ENCODE measurements at regions not wholly inside any gene's neighbourhood (a gene's known extent, or its start where the extent isn't known, plus 50 kb on each side); places are given as distances from the start of the nearest gene placed in this dataset.

- no peaks in the 10 kb centered on the region for H3K4me1 ChIP-seq (ENCODE audit: insufficient read depth, low read length)
- ChIA-PET POLR2A (no interaction called here), CTCF (no interaction called here)
- H3K36me3 ChIP-seq (ENCODE audit: insufficient read depth, low read length), result no peaks in the 10 kb centered on the region
- H3K27ac Mint-ChIP-seq, result no peak overlapping the region
- H3K27me3 ChIP-seq (ENCODE audit: insufficient read depth, low read length, poor library complexity, severe bottlenecking), result no peaks in the 10 kb centered on the region
- no peaks in the 10 kb centered on the region for H3K9me3 ChIP-seq (ENCODE audit: low read length)
- no peak overlapping the region for H3K27ac ChIP-seq (ENCODE audit: low read depth, low read length)
- DNase-seq, result no peak
- no peaks in the 10 kb centered on the region for H3K27me3 Mint-ChIP-seq
- no peak overlapping the region for H3K4me3 Mint-ChIP-seq
- H3K36me3 Mint-ChIP-seq, result no peaks in the 10 kb centered on the region
- H3K4me1 Mint-ChIP-seq, result no peaks in the 10 kb centered on the region
- H3K4me3 ChIP-seq (ENCODE audit: low read length), result no peak overlapping the region
- peaks cover 2 to 9% (median 4%) of the 10 kb centered on the region in 5 donors for H3K9me3 Mint-ChIP-seq
Observed at GRCh38 chr2:187057466-187057865, 208.5 kb upstream of the ZSWIM2 start.

GRCh38 chr2:187056416-187057334 lies 207.7 kb upstream of the ZSWIM2 start:
- ChIA-PET POLR2A (no interaction called here), CTCF (no interaction called here)
- H3K27ac Mint-ChIP-seq, result no peak overlapping the region
- H3K27me3 Mint-ChIP-seq, result no peaks in the 10 kb centered on the region
- Histone ChIP-seq H3K9me3 (ENCODE audit: low read length) (no peaks in the 10 kb centered on the region), H3K4me1 (ENCODE audit: insufficient read depth, low read length) (no peaks in the 10 kb centered on the region), H3K36me3 (ENCODE audit: insufficient read depth, low read length) (no peaks in the 10 kb centered on the region), H3K27me3 (ENCODE audit: insufficient read depth, low read length, poor library complexity, severe bottlenecking) (no peaks in the 10 kb centered on the region), H3K27ac (ENCODE audit: low read depth, low read length) (no peak overlapping the region), H3K4me3 (ENCODE audit: low read length) (no peak overlapping the region)
- no peaks in the 10 kb centered on the region for H3K36me3 Mint-ChIP-seq
- no peak for DNase-seq
- peaks cover 2 to 10% (median 4%) of the 10 kb centered on the region in 5 donors for H3K9me3 Mint-ChIP-seq
- H3K4me1 Mint-ChIP-seq, result no peaks in the 10 kb centered on the region
- no peak overlapping the region for H3K4me3 Mint-ChIP-seq

- no peaks in the 10 kb centered on the region for H3K36me3 Mint-ChIP-seq
- Histone ChIP-seq H3K36me3 (ENCODE audit: insufficient read depth, low read length) (no peaks in the 10 kb centered on the region), H3K27ac (ENCODE audit: low read depth, low read length) (no peak overlapping the region), H3K9me3 (ENCODE audit: low read length) (no peaks in the 10 kb centered on the region), H3K27me3 (ENCODE audit: insufficient read depth, low read length, poor library complexity, severe bottlenecking) (no peaks in the 10 kb centered on the region), H3K4me3 (ENCODE audit: low read length) (no peak overlapping the region), H3K4me1 (ENCODE audit: insufficient read depth, low read length) (no peaks in the 10 kb centered on the region)
- H3K9me3 Mint-ChIP-seq, result peaks cover 2 to 12% (median 7%) of the 10 kb centered on the region in 5 donors
- DNase-seq, result no peak
- H3K27ac Mint-ChIP-seq, result no peak overlapping the region
- no peaks in the 10 kb centered on the region for H3K4me1 Mint-ChIP-seq
- ChIA-PET CTCF (no interaction called here), POLR2A (no interaction called here)
- H3K4me3 Mint-ChIP-seq, result no peak overlapping the region
- H3K27me3 Mint-ChIP-seq, result no peaks in the 10 kb centered on the region
Observed at GRCh38 chr2:187055463-187055862, 206.5 kb upstream of the ZSWIM2 start.

GRCh38 chr2:187054501-187055319 lies 205.7 kb upstream of the ZSWIM2 start:
- Mint-ChIP-seq H3K27me3 (no peaks in the 10 kb centered on the region), H3K27ac (no peak overlapping the region), H3K9me3 (peaks cover 2 to 12% (median 7%) of the 10 kb centered on the region in 5 donors), H3K4me1 (no peaks in the 10 kb centered on the region), H3K4me3 (no peak overlapping the region), H3K36me3 (no peaks in the 10 kb centered on the region)
- DNase-seq, result no peak
- Histone ChIP-seq H3K4me1 (ENCODE audit: insufficient read depth, low read length) (no peaks in the 10 kb centered on the region), H3K36me3 (ENCODE audit: insufficient read depth, low read length) (no peaks in the 10 kb centered on the region), H3K27me3 (ENCODE audit: insufficient read depth, low read length, poor library complexity, severe bottlenecking) (no peaks in the 10 kb centered on the region), H3K4me3 (ENCODE audit: low read length) (no peak overlapping the region), H3K9me3 (ENCODE audit: low read length) (no peaks in the 10 kb centered on the region), H3K27ac (ENCODE audit: low read depth, low read length) (no peak overlapping the region)
- ChIA-PET POLR2A (no interaction called here), CTCF (no interaction called here)

- Mint-ChIP-seq H3K9me3 (peaks cover 2 to 15% (median 7%) of the 10 kb centered on the region in 5 donors), H3K4me3 (no peak overlapping the region), H3K27ac (no peak overlapping the region), H3K36me3 (no peaks in the 10 kb centered on the region), H3K27me3 (no peaks in the 10 kb centered on the region), H3K4me1 (no peaks in the 10 kb centered on the region)
- H3K9me3 ChIP-seq (ENCODE audit: low read length), result no peaks in the 10 kb centered on the region
- H3K27ac ChIP-seq (ENCODE audit: low read depth, low read length), result no peak overlapping the region
- no peaks in the 10 kb centered on the region for H3K27me3 ChIP-seq (ENCODE audit: insufficient read depth, low read length, poor library complexity, severe bottlenecking)
- ChIA-PET CTCF (no interaction called here), POLR2A (no interaction called here)
- H3K4me3 ChIP-seq (ENCODE audit: low read length), result no peak overlapping the region
- no peak for DNase-seq
- no peaks in the 10 kb centered on the region for H3K4me1 ChIP-seq (ENCODE audit: insufficient read depth, low read length)
- no peaks in the 10 kb centered on the region for H3K36me3 ChIP-seq (ENCODE audit: insufficient read depth, low read length)
Observed at GRCh38 chr2:187051350-187051749, 202.4 kb upstream of the ZSWIM2 start.

GRCh38 chr2:187050409-187050998 lies 201.5 kb upstream of the ZSWIM2 start:
- no peak overlapping the region for H3K4me3 ChIP-seq (ENCODE audit: low read length)
- no peaks in the 10 kb centered on the region for H3K27me3 ChIP-seq (ENCODE audit: insufficient read depth, low read length, poor library complexity, severe bottlenecking)
- ChIA-PET POLR2A (no interaction called here), CTCF (no interaction called here)
- H3K27ac ChIP-seq (ENCODE audit: low read depth, low read length), result no peak overlapping the region
- H3K9me3 Mint-ChIP-seq, result peaks cover 2 to 15% (median 7%) of the 10 kb centered on the region in 5 donors
- H3K36me3 ChIP-seq (ENCODE audit: insufficient read depth, low read length), result no peaks in the 10 kb centered on the region
- H3K4me1 Mint-ChIP-seq, result no peaks in the 10 kb centered on the region
- H3K4me3 Mint-ChIP-seq, result no peak overlapping the region
- DNase-seq, result no peak
- no peaks in the 10 kb centered on the region for H3K27me3 Mint-ChIP-seq
- H3K9me3 ChIP-seq (ENCODE audit: low read length), result no peaks in the 10 kb centered on the region
- no peaks in the 10 kb centered on the region for H3K36me3 Mint-ChIP-seq
- H3K27ac Mint-ChIP-seq, result no peak overlapping the region
- no peaks in the 10 kb centered on the region for H3K4me1 ChIP-seq (ENCODE audit: insufficient read depth, low read length)

- H3K4me3 Mint-ChIP-seq, result no peak overlapping the region
- no peaks in the 10 kb centered on the region for H3K4me1 Mint-ChIP-seq
- Histone ChIP-seq H3K27ac (ENCODE audit: low read depth, low read length) (no peak overlapping the region), H3K4me3 (ENCODE audit: low read length) (no peak overlapping the region), H3K9me3 (ENCODE audit: low read length) (no peaks in the 10 kb centered on the region), H3K27me3 (ENCODE audit: insufficient read depth, low read length, poor library complexity, severe bottlenecking) (no peaks in the 10 kb centered on the region), H3K36me3 (ENCODE audit: insufficient read depth, low read length) (no peaks in the 10 kb centered on the region), H3K4me1 (ENCODE audit: insufficient read depth, low read length) (no peaks in the 10 kb centered on the region)
- H3K27me3 Mint-ChIP-seq, result no peaks in the 10 kb centered on the region
- DNase-seq, result no peak
- no peaks in the 10 kb centered on the region for H3K36me3 Mint-ChIP-seq
- no peak overlapping the region for H3K27ac Mint-ChIP-seq
- POLR2A ChIA-PET, result no interaction called here
- H3K9me3 Mint-ChIP-seq, result peaks cover 0 to 2% (median 0%) of the 10 kb centered on the region in 5 donors
- CTCF ChIA-PET, result no interaction called here
Observed at GRCh38 chr2:187037310-187037709, 188.3 kb upstream of the ZSWIM2 start.

- ChIA-PET CTCF (no interaction called here), POLR2A (no interaction called here)
- H3K36me3 Mint-ChIP-seq, result no peaks in the 10 kb centered on the region
- Histone ChIP-seq H3K4me3 (ENCODE audit: low read length) (no peak overlapping the region), H3K36me3 (ENCODE audit: insufficient read depth, low read length) (no peaks in the 10 kb centered on the region), H3K4me1 (ENCODE audit: insufficient read depth, low read length) (no peaks in the 10 kb centered on the region), H3K27ac (ENCODE audit: low read depth, low read length) (no peak overlapping the region), H3K9me3 (ENCODE audit: low read length) (no peaks in the 10 kb centered on the region), H3K27me3 (ENCODE audit: insufficient read depth, low read length, poor library complexity, severe bottlenecking) (no peaks in the 10 kb centered on the region)
- no peaks in the 10 kb centered on the region for H3K27me3 Mint-ChIP-seq
- no peak overlapping the region for H3K4me3 Mint-ChIP-seq
- no peak for DNase-seq
- no peak overlapping the region for H3K27ac Mint-ChIP-seq
- H3K4me1 Mint-ChIP-seq, result no peaks in the 10 kb centered on the region
- peaks cover 0 to 3% (median 0%) of the 10 kb centered on the region in 5 donors for H3K9me3 Mint-ChIP-seq
Observed at GRCh38 chr2:187034434-187034833, 185.5 kb upstream of the ZSWIM2 start.

All from CD8-positive, alpha-beta memory T cell (primary cell).